HCT116 (cell line): ENCODE measurements at regions not wholly inside any gene's neighbourhood (a gene's known extent, or its start where the extent isn't known, plus 50 kb on each side); places are given as distances from the start of the nearest gene placed in this dataset.

ENCODE experiments used
- ATAC-seq: fragments of 200-7000 bp; cut with Tn5 transposase; 2 replicates; pipeline ENCODE4 v1.9.1; 2020; ENCODE audit warnings: mild to moderate bottlenecking, moderate library complexity
- BruUV-seq: library from RNA; stranded (reverse); fragments of 400-500 nt; replicated peaks from 2 replicates; lab custom pipeline; 2021; lab: Mats Ljungman, UMichigan
- CTCF ChIA-PET: fragments of 300-600 bp; sonication (Branson Sonifier 250); formaldehyde crosslinking; loops from one replicate; lab custom pipeline; 2021; ENCODE audit warnings: antibody characterized with exemption; lab: Charles Lee
- POLR2A ChIA-PET: fragments of 300-600, 350-600 bp; sonication (Branson Sonifier 250); formaldehyde crosslinking; loops from one replicate; lab custom pipeline; 2021; ENCODE audit warnings: antibody characterized with exemption; lab: Charles Lee
- RAD21 ChIA-PET, 2 experiments: fragments of 300-600 bp; sonication (Branson Sonifier 250); formaldehyde crosslinking; loops; one replicate each; lab custom pipeline; 2023; ENCODE audit warnings: low total read pairs in 2 of 2; ENCODE audit not compliant: uncharacterized antibody in 2 of 2, unreplicated experiment in 2 of 2, low non-redundant PET in 1 of 2; lab: Charles Lee
- DNase-seq: peaks from one replicate; pipeline ENCODE4 v3.0.0-alpha.2; 2010; ENCODE audit warnings: low read depth, low spot score
- H2AFZ ChIP-seq: fragments of 200-600 bp; shearing (Covaris generic), sonication (generic); 2 replicates; pipeline ENCODE4 v1.6.1; 2017; ENCODE audit warnings: low read depth, mixed run types, mixed read lengths, antibody characterized with exemption, low read length; ENCODE audit not compliant: poor library complexity, severe bottlenecking
- H3K27ac ChIP-seq: 2 replicates; pipeline ENCODE4 v1.5.1; 2012; ENCODE audit warnings: low read depth, low read length
- H3K27me3 ChIP-seq: fragments of 200-600 bp; sonication (generic); 2 replicates; pipeline ENCODE4 v1.6.1; 2016; ENCODE audit warnings: mixed run types, low read length, mixed read lengths; ENCODE audit not compliant: insufficient read depth
- H3K36me3 ChIP-seq, 2 experiments: fragments of 200-500 bp in 1 of 2; fragments of 200-600 bp in 1 of 2; sonication (Bioruptor generic) in 1 of 2; sonication (generic) in 1 of 2; 2 replicates each; pipeline versions ENCODE4 v1.5.1 to v1.6.1; 2014 to 2016; ENCODE audit warnings: low read length in 2 of 2, inconsistent platforms in 1 of 2, mixed read lengths in 1 of 2, mixed run types in 1 of 2; ENCODE audit not compliant: insufficient read depth in 2 of 2, control insufficient read depth in 1 of 2
- H3K4me1 ChIP-seq, 2 experiments: fragments of 200-600 bp in 1 of 2; sonication (generic) in 1 of 2; 2 replicates each; pipeline versions ENCODE4 v1.5.1 to v1.6.1; 2012 to 2017; ENCODE audit warnings: low read length in 2 of 2, inconsistent platforms in 1 of 2, mild to moderate bottlenecking in 1 of 2, mixed read lengths in 1 of 2, mixed run types in 1 of 2, moderate library complexity in 1 of 2; ENCODE audit not compliant: insufficient read depth in 2 of 2, control insufficient read depth in 1 of 2
- H3K4me2 ChIP-seq: fragments of 200-600 bp; sonication (generic); 2 replicates; pipeline ENCODE4 v1.6.1; 2017; ENCODE audit warnings: mixed run types, low read length, mixed read lengths
- H3K4me3 ChIP-seq, 2 experiments: fragments of 200-600 bp in 1 of 2; sonication (generic) in 1 of 2; replicated peaks in 1 of 2; 2 replicates each; pipeline ENCODE4 v1.5.1; 2011 to 2016; ENCODE audit warnings: low read length in 2 of 2, control low read depth in 1 of 2, low read depth in 1 of 2, mild to moderate bottlenecking in 1 of 2, mixed read lengths in 1 of 2, mixed run types in 1 of 2
- H3K79me2 ChIP-seq: fragments of 200-600 bp; sonication (generic); 2 replicates; pipeline ENCODE4 v1.6.1; 2017; ENCODE audit warnings: mild to moderate bottlenecking, mixed run types, low read length, moderate library complexity, mixed read lengths; ENCODE audit not compliant: insufficient read depth
- H3K9ac ChIP-seq: fragments of 200-600 bp; sonication (generic); 2 replicates; pipeline ENCODE4 v1.6.1; 2016; ENCODE audit warnings: low read length, mixed read lengths
- H3K9me2 ChIP-seq: fragments of 200-600 bp; sonication (generic), shearing (Covaris generic); 2 replicates; pipeline ENCODE4 v1.6.1; 2017; ENCODE audit warnings: mixed run types, mild to moderate bottlenecking, moderate library complexity; ENCODE audit not compliant: insufficient read depth
- H3K9me3 ChIP-seq, 2 experiments: fragments of 200-500 bp in 1 of 2; fragments of 200-600 bp in 1 of 2; sonication (Bioruptor generic) in 1 of 2; sonication (generic) in 1 of 2; 2 replicates each; pipeline ENCODE4 v1.6.1; 2014 to 2017; ENCODE audit warnings: low read length in 2 of 2, mixed read lengths in 2 of 2, inconsistent platforms in 1 of 2, low read depth in 1 of 2, mild to moderate bottlenecking in 1 of 2, mixed run types in 1 of 2, moderate library complexity in 1 of 2; ENCODE audit not compliant: control insufficient read depth in 1 of 2, insufficient read depth in 1 of 2
- H4K20me1 ChIP-seq: fragments of 200-600 bp; sonication (generic), shearing (Covaris generic); 2 replicates; pipeline ENCODE4 v1.6.1; 2017; ENCODE audit warnings: mixed run types, mild to moderate bottlenecking, moderate library complexity; ENCODE audit not compliant: insufficient read depth
- ATF3 ChIP-seq: IDR thresholded peaks from 2 replicates; pipeline ENCODE4 v1.6.1; 2012
- CBX3 ChIP-seq: IDR thresholded peaks from 2 replicates; pipeline ENCODE4 v1.6.1; 2012; ENCODE audit warnings: low read depth
- CTCF ChIP-seq, 3 experiments: fragments of 200-600 bp in 1 of 3; sonication (generic) in 1 of 3; IDR thresholded peaks in 2 of 3; conservative IDR thresholded peaks in 1 of 3; 2 replicates each; pipeline ENCODE4 v1.5.1; 2012 to 2017; ENCODE audit warnings: low read depth in 2 of 3, low read length in 2 of 3, antibody characterized with exemption in 1 of 3, borderline replicate concordance in 1 of 3, control low read depth in 1 of 3, mild to moderate bottlenecking in 1 of 3, mixed read lengths in 1 of 3, mixed run types in 1 of 3, moderate library complexity in 1 of 3; ENCODE audit not compliant: insufficient read depth in 1 of 3
- EGR1 ChIP-seq: IDR thresholded peaks from 2 replicates; pipeline ENCODE4 v1.6.1; 2012; ENCODE audit warnings: low read depth
- ELF1 ChIP-seq: IDR thresholded peaks from 2 replicates; pipeline ENCODE4 v1.6.1; 2012; ENCODE audit warnings: low read depth, borderline replicate concordance
- EZH2 ChIP-seq: fragments of 200-600 bp; sonication (generic); IDR thresholded peaks from 2 replicates; pipeline ENCODE4 v1.6.1; 2017; ENCODE audit warnings: antibody characterized with exemption, mixed run types
- EZH2phosphoT487 ChIP-seq: fragments of 200-600 bp; IDR thresholded peaks from 2 replicates; pipeline ENCODE4 v1.6.1; 2018; ENCODE audit warnings: antibody characterized with exemption, borderline replicate concordance
- FOSL1 ChIP-seq: IDR thresholded peaks from 2 replicates; pipeline ENCODE4 v1.6.1; 2012; ENCODE audit warnings: low read depth
- JUND ChIP-seq: IDR thresholded peaks from 2 replicates; pipeline ENCODE4 v1.6.1; 2012
- MAX ChIP-seq: IDR thresholded peaks from 2 replicates; pipeline ENCODE4 v1.6.1; 2012
- RAD21 ChIP-seq: IDR thresholded peaks from 2 replicates; pipeline ENCODE4 v1.6.1; 2012; ENCODE audit warnings: low read depth, mild to moderate bottlenecking
- REST ChIP-seq: IDR thresholded peaks from 2 replicates; pipeline ENCODE4 v1.6.1; 2012; ENCODE audit warnings: low read depth
- SP1 ChIP-seq: IDR thresholded peaks from 2 replicates; pipeline ENCODE4 v1.6.1; 2012; ENCODE audit warnings: low read depth
- SRF ChIP-seq: IDR thresholded peaks from 2 replicates; pipeline ENCODE4 v1.6.1; 2012; ENCODE audit warnings: low read depth
- YY1 ChIP-seq: IDR thresholded peaks from 2 replicates; pipeline ENCODE4 v1.6.1; 2011; ENCODE audit warnings: low read length, low read depth, moderate library complexity, mild to moderate bottlenecking; ENCODE audit not compliant: insufficient replicate concordance; ENCODE audit errors: extremely low read depth
- ZBTB33 ChIP-seq: IDR thresholded peaks from 2 replicates; pipeline ENCODE4 v1.6.1; 2011; ENCODE audit warnings: mild to moderate bottlenecking, low read length, moderate library complexity; ENCODE audit not compliant: insufficient replicate concordance; ENCODE audit errors: extremely low read depth
- ZFX ChIP-seq: fragments of 450-650 bp; IDR thresholded peaks from 2 replicates; pipeline ENCODE4 v1.6.1; 2017
- intact Hi-C: fragments of 100-400 bp; cut with micrococcal nuclease; formaldehyde crosslinking; loops from 2 replicates; pipeline ENCODE4 v1.10.0; 2022

GRCh38 chr3:30085486-30085885 is 520.9 kb upstream of the TGFBR2 start:
- ChIA-PET RAD21 (no interaction called here), CTCF (no interaction called here), POLR2A (no interaction called here)
- no peaks in the 10 kb centered on the region for H3K79me2 ChIP-seq
- H3K9me3 ChIP-seq = no peaks in the 10 kb centered on the region
- no peak overlapping the region for H2AFZ ChIP-seq
- no peak overlapping the region for H3K27ac ChIP-seq
- H3K4me2 ChIP-seq = no peak overlapping the region
- TF ChIP-seq FOSL1 (no peak), EZH2 (no peak), SP1 (no peak), ELF1 (no peak), SRF (no peak), REST (no peak), CTCF (IDR thresholded peaks at IDR 0.05 in 2 of 3, conservative IDR thresholded peaks at IDR 0.05 in 1 of 3; ENCODE audit: borderline replicate concordance in 1 of 3, insufficient read depth in 1 of 3, low read depth in 2 of 3, low read length in 2 of 3) (no peak), JUND (no peak), YY1 (no peak), EZH2phosphoT487 (no peak), ZFX (no peak), RAD21 (no peak), EGR1 (no peak), CBX3 (no peak), ATF3 (no peak), MAX (no peak), ZBTB33 (no peak)
- no TSS peak for BruUV-seq
- peaks cover 2 to 8% of the 10 kb centered on the region in 2 experiments; a peak in 3 of 4 replicates for H3K4me1 ChIP-seq
- no peak overlapping the region for H3K4me3 ChIP-seq
- intact Hi-C loops = no loop called here
- H4K20me1 ChIP-seq = no peaks in the 10 kb centered on the region
- H3K36me3 ChIP-seq = no peaks in the 10 kb centered on the region
- H3K9me2 ChIP-seq = no peaks in the 10 kb centered on the region
- no peaks in the 10 kb centered on the region for H3K27me3 ChIP-seq
- no peak overlapping the region for H3K9ac ChIP-seq
- DNase-seq (no peak), ATAC-seq (no peak)
